ENCODE measurements at regions not wholly inside any gene's neighbourhood (a gene's known extent, or its start where the extent isn't known, plus 50 kb on each side); places are given as distances from the start of the nearest gene placed in this dataset.

DNA sequence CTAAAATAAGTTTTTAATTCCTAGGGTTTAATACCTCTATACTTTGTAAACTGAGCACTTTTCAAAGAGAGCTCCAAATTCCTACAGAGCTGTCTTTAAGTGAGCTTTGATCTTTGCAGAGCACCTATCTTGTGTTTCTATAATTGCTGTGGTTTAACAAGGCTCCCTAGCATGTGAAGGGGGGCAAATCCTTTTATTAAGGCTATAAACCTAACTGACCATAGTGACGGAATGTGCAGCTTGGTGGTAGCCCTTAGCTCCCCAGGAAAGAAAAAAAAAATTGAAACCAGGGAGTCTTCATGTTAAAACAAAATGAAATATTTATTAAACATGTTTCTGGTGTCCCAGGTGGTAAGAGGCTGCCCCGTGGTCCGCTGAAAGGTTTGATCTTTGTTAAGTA lies 78.6 kb upstream of the ETAA1 start:
- Histone ChIP-seq H3K27ac (ENCODE audit: low read depth, low read length) (no peak overlapping the region), H3K9ac (ENCODE audit: low read length) (no peak overlapping the region), H3K27me3 (ENCODE audit: insufficient read depth, low read length) (no peaks in the 10 kb centered on the region), H3K14ac (ENCODE audit: low read length) (no peak overlapping the region), H2BK5ac (ENCODE audit: low read depth, low read length, poor library complexity) (no peak overlapping the region), H4K8ac (ENCODE audit: low read depth, low read length) (no peak overlapping the region), H2AK5ac (ENCODE audit: low read length) (no peak overlapping the region), H3K23ac (ENCODE audit: low read length) (no peak overlapping the region), H4K12ac (ENCODE audit: low read depth, low read length) (no peak overlapping the region), H3K18ac (ENCODE audit: low read length) (no peak overlapping the region), H3K79me1 (ENCODE audit: low read length) (no peaks in the 10 kb centered on the region), H3K4me2 (ENCODE audit: low read length) (no peak overlapping the region), H3K79me2 (ENCODE audit: control insufficient read depth, insufficient read depth, low read length, poor library complexity) (no peaks in the 10 kb centered on the region), H3K4ac (ENCODE audit: low read depth, low read length) (no peak overlapping the region), H3K4me1 (ENCODE audit: control insufficient read depth in 1 of 2, insufficient read depth in 2 of 2, low read length in 2 of 2) (no peaks in the 10 kb centered on the region), H3K4me3 (ENCODE audit: low read depth, low read length) (no peak overlapping the region), H2AFZ (ENCODE audit: insufficient read depth, low read length, poor library complexity) (no peak overlapping the region), H3K9me3 (ENCODE audit: insufficient read depth, low read depth, low read length) (no peaks in the 10 kb centered on the region), H3K36me3 (ENCODE audit: control insufficient read depth in 1 of 2, insufficient read depth in 2 of 2, low read length in 2 of 2) (no peaks in the 10 kb centered on the region), H2BK12ac (ENCODE audit: low read length) (no peak overlapping the region), H2BK120ac (ENCODE audit: insufficient read depth, low read length, poor library complexity) (no peak overlapping the region), H4K91ac (ENCODE audit: low read depth, low read length) (no peak overlapping the region)
- DNase-seq, result no peak
- WGBS (ENCODE audit: extremely low coverage, insufficient coverage, insufficient read length), result no CpG with 5 or more reads among the region's 3 CpGs

DNA sequence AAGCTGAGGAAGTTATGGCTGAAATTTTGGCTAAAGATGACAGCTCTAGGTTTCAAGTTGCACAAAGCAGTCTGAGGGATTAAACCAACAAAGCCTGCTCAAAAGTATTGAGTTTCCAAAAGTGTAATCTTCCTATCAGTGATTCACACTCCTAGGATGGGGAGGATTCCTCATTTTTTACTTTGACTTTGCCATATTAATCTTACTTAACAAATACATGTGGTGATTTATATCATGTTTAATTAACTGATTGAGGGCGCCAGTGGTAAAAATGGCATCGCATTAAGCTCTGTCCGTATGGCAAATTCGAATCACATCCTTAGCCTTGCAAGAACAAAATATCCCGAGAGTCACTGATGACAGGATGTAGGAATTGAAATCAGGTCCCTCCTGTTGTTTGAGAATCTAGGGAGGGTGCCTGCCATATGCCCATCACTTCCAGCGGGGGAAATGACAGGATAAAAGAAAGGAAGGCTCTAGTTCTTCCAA lies 78.1 kb upstream of the ETAA1 start:
- H3K4ac ChIP-seq (ENCODE audit: low read depth, low read length), result no peak overlapping the region
- H2BK5ac ChIP-seq (ENCODE audit: low read depth, low read length, poor library complexity), result no peak overlapping the region
- no peak overlapping the region for H3K4me2 ChIP-seq (ENCODE audit: low read length)
- no peaks in the 10 kb centered on the region for H3K36me3 ChIP-seq (ENCODE audit: control insufficient read depth in 1 of 2, insufficient read depth in 2 of 2, low read length in 2 of 2)
- H4K8ac ChIP-seq (ENCODE audit: low read depth, low read length), result no peak overlapping the region
- no peak for DNase-seq
- no peak overlapping the region for H3K23ac ChIP-seq (ENCODE audit: low read length)
- no peak overlapping the region for H3K27ac ChIP-seq (ENCODE audit: low read depth, low read length)
- no CpG with 5 or more reads among the region's 6 CpGs for WGBS (ENCODE audit: extremely low coverage, insufficient coverage, insufficient read length)
- no peaks in the 10 kb centered on the region for H3K79me2 ChIP-seq (ENCODE audit: control insufficient read depth, insufficient read depth, low read length, poor library complexity)
- no peak overlapping the region for H2BK120ac ChIP-seq (ENCODE audit: insufficient read depth, low read length, poor library complexity)
- H3K14ac ChIP-seq (ENCODE audit: low read length), result no peak overlapping the region
- H3K4me1 ChIP-seq (ENCODE audit: control insufficient read depth in 1 of 2, insufficient read depth in 2 of 2, low read length in 2 of 2), result no peaks in the 10 kb centered on the region
- no peak overlapping the region for H4K12ac ChIP-seq (ENCODE audit: low read depth, low read length)
- no peak overlapping the region for H3K18ac ChIP-seq (ENCODE audit: low read length)
- no peak overlapping the region for H3K9ac ChIP-seq (ENCODE audit: low read length)
- H2AK5ac ChIP-seq (ENCODE audit: low read length), result no peak overlapping the region
- H3K79me1 ChIP-seq (ENCODE audit: low read length), result no peaks in the 10 kb centered on the region
- no peak overlapping the region for H2BK12ac ChIP-seq (ENCODE audit: low read length)
- H4K91ac ChIP-seq (ENCODE audit: low read depth, low read length), result no peak overlapping the region
- no peak overlapping the region for H2AFZ ChIP-seq (ENCODE audit: insufficient read depth, low read length, poor library complexity)
- H3K4me3 ChIP-seq (ENCODE audit: low read depth, low read length), result no peak overlapping the region
- H3K27me3 ChIP-seq (ENCODE audit: insufficient read depth, low read length), result no peaks in the 10 kb centered on the region
- H3K9me3 ChIP-seq (ENCODE audit: insufficient read depth, low read depth, low read length), result no peaks in the 10 kb centered on the region

DNA sequence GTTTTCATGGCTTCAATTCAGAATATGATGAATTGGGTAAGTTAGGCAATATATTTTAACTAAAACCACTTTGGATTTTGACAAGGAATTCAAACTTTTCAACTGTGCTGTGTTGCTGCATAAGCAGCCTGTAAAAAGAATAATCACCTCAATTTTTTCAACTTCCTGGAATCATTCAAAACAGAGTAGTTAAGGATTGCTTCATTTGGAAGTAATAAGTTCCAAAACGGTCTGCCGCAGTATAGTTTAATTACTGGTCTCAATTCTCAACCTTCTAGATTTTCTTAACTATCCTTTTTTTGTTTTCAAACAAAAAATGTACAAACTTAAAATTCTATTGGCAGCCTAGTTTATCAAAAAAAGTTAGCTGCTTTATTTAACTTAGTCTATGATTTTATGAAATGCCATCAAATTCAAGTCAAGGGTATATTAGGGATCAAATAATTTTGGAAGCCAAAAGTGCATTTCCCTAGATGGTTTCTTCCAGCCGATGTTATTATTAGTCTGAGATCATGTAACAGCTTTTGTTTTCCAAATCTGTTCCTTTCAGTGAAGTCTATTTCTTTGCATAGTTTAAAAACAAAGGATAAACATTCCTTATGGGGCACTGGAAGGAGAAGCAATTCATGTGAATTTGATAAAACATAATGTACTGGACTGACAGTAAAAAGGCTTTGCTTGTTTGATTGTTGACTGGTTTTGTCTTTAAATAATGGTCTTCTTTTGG lies 76.1 kb upstream of the ETAA1 start:
- Histone ChIP-seq H2BK12ac (ENCODE audit: low read length) (no peak overlapping the region), H4K12ac (ENCODE audit: low read depth, low read length) (no peak overlapping the region), H3K79me2 (ENCODE audit: control insufficient read depth, insufficient read depth, low read length, poor library complexity) (no peaks in the 10 kb centered on the region), H3K79me1 (ENCODE audit: low read length) (no peaks in the 10 kb centered on the region), H2BK5ac (ENCODE audit: low read depth, low read length, poor library complexity) (no peak overlapping the region), H3K4me1 (ENCODE audit: control insufficient read depth in 1 of 2, insufficient read depth in 2 of 2, low read length in 2 of 2) (no peaks in the 10 kb centered on the region), H3K4me2 (ENCODE audit: low read length) (no peak overlapping the region), H3K9me3 (ENCODE audit: insufficient read depth, low read depth, low read length) (no peaks in the 10 kb centered on the region), H4K8ac (ENCODE audit: low read depth, low read length) (no peak overlapping the region), H3K14ac (ENCODE audit: low read length) (no peak overlapping the region), H2AFZ (ENCODE audit: insufficient read depth, low read length, poor library complexity) (no peak overlapping the region), H2BK120ac (ENCODE audit: insufficient read depth, low read length, poor library complexity) (no peak overlapping the region), H3K23ac (ENCODE audit: low read length) (no peak overlapping the region), H3K4me3 (ENCODE audit: low read depth, low read length) (no peak overlapping the region), H2AK5ac (ENCODE audit: low read length) (no peak overlapping the region), H4K91ac (ENCODE audit: low read depth, low read length) (no peak overlapping the region), H3K4ac (ENCODE audit: low read depth, low read length) (no peak overlapping the region), H3K27me3 (ENCODE audit: insufficient read depth, low read length) (no peaks in the 10 kb centered on the region), H3K9ac (ENCODE audit: low read length) (no peak overlapping the region), H3K18ac (ENCODE audit: low read length) (no peak overlapping the region), H3K27ac (ENCODE audit: low read depth, low read length) (no peak overlapping the region), H3K36me3 (ENCODE audit: control insufficient read depth in 1 of 2, insufficient read depth in 2 of 2, low read length in 2 of 2) (no peaks in the 10 kb centered on the region)
- no peak for DNase-seq
- no CpG with 5 or more reads among the region's 3 CpGs for WGBS (ENCODE audit: extremely low coverage, insufficient coverage, insufficient read length)

DNA sequence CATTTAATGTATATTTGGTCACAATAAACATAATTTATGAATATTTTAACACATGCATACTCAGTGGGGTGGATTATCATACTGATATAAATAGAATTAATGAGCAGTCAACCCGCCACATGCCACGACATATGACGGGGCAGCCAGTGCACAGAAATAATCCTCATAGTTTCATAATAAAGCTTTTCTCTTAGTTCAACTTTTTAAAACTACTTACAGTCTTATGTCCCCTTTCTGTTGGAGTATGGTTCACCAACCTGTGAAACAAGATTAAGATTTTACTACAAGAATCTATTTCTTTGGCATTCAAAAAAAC lies 75.6 kb upstream of the ETAA1 start:
- Histone ChIP-seq H2BK12ac (ENCODE audit: low read length) (no peak overlapping the region), H3K27ac (ENCODE audit: low read depth, low read length) (no peak overlapping the region), H3K14ac (ENCODE audit: low read length) (no peak overlapping the region), H2AFZ (ENCODE audit: insufficient read depth, low read length, poor library complexity) (no peak overlapping the region), H3K79me2 (ENCODE audit: control insufficient read depth, insufficient read depth, low read length, poor library complexity) (no peaks in the 10 kb centered on the region), H3K4me2 (ENCODE audit: low read length) (no peak overlapping the region), H3K4me3 (ENCODE audit: low read depth, low read length) (no peak overlapping the region), H4K91ac (ENCODE audit: low read depth, low read length) (no peak overlapping the region), H3K9me3 (ENCODE audit: insufficient read depth, low read depth, low read length) (no peaks in the 10 kb centered on the region), H3K79me1 (ENCODE audit: low read length) (no peaks in the 10 kb centered on the region), H3K4me1 (ENCODE audit: control insufficient read depth in 1 of 2, insufficient read depth in 2 of 2, low read length in 2 of 2) (no peaks in the 10 kb centered on the region), H3K9ac (ENCODE audit: low read length) (no peak overlapping the region), H4K12ac (ENCODE audit: low read depth, low read length) (no peak overlapping the region), H3K4ac (ENCODE audit: low read depth, low read length) (no peak overlapping the region), H3K23ac (ENCODE audit: low read length) (no peak overlapping the region), H4K8ac (ENCODE audit: low read depth, low read length) (no peak overlapping the region), H2BK5ac (ENCODE audit: low read depth, low read length, poor library complexity) (no peak overlapping the region), H2AK5ac (ENCODE audit: low read length) (no peak overlapping the region), H3K18ac (ENCODE audit: low read length) (no peak overlapping the region), H3K36me3 (ENCODE audit: control insufficient read depth in 1 of 2, insufficient read depth in 2 of 2, low read length in 2 of 2) (no peaks in the 10 kb centered on the region), H2BK120ac (ENCODE audit: insufficient read depth, low read length, poor library complexity) (no peak overlapping the region), H3K27me3 (ENCODE audit: insufficient read depth, low read length) (no peaks in the 10 kb centered on the region)
- no peak for DNase-seq
- no CpG with 5 or more reads among the region's 3 CpGs for WGBS (ENCODE audit: extremely low coverage, insufficient coverage, insufficient read length)
